DMS153 treated with DMSO at 0.1 percent for 48 hours (cell line): ENCODE measurements at regions not wholly inside any gene's neighbourhood (a gene's known extent, or its start where the extent isn't known, plus 50 kb on each side); places are given as distances from the start of the nearest gene placed in this dataset.
"Not testable (repeated sequence)": the region's sequence is repeated elsewhere in the genome, so short reads cannot be mapped to it uniquely, and the experiment has no call there.

Experiments
- DNase-seq: peaks from one replicate; lab custom pipeline; 2025; ENCODE audit not compliant: unreplicated experiment; lab: John Stamatoyannopoulos, UW

DNA sequence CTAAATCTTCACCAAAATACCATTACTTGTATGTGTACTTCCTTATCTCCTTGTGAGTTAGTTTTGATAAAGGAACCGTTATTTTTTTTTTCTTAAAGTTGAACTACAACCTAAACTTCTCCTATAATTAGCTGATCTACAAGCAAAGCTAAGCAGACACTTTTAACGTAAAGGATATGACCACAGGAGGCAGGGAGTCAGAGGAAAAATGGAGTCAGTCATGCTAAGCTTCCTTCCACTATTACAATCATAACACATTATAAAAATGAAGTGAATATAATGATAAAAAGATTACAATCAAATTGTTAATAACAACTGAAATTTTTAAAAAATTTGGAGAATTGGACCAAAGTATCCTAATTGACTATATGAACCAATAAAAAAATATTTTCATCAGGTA lies 892.6 kb downstream of the KCNT2 start:
- DNase-seq: no peak

DNA sequence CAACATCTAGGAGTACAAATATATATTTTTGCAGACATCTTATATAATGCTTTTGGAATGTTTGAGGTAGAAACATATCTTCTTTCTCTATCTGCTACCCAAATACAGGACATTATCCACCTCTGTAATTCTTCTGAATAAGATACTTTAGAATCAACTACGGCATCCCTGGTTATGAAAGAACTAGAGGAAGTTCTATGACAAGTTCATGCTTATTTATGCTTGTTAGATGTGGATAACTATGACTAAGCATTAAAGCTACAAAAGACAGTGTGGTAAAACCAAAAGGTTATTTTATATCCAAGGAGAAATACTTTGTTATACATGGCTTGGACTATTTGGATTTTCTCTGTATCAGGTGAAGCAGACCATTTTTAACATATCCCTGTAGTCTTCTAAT lies 894.0 kb downstream of the KCNT2 start:
- DNase-seq: no peak

DNA sequence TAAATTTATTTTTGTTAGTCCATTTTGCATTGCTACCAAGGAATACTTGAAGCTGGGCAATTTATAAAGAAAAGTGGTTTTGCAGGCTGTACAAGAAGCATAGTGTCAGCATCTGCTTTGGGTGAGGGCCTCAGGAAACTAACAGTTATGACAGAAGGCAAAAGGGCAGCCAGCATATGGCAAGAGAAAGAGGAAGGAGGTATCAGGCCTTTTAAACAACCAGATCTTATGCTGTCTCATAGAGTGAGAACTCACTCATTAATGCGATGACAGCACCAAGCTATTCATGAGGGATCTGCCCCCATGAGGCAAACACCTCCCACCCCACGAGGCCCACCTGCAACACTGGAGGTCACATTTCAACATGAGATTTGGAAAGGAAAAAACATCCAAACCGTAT lies 898.4 kb downstream of the KCNT2 start:
- no peak for DNase-seq

DNA sequence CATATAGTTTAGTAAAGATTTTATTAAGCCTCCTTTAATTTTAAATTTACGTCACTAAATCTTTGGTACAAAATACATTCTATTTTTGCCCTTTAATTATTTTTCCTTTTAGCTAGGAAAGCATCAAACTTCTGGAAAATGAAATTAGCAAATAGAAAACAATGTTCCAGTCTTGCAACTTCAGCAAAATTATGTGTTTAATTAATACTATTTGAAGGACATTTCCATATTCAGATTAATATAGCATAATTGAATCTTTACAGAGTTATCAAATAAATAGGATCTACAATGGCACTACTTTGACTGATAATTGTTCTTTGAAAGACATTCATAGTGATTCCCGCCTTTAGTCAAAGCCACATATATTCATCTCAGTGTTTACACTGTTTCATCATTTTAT lies 904.2 kb downstream of the KCNT2 start:
- no peak for DNase-seq

DNA sequence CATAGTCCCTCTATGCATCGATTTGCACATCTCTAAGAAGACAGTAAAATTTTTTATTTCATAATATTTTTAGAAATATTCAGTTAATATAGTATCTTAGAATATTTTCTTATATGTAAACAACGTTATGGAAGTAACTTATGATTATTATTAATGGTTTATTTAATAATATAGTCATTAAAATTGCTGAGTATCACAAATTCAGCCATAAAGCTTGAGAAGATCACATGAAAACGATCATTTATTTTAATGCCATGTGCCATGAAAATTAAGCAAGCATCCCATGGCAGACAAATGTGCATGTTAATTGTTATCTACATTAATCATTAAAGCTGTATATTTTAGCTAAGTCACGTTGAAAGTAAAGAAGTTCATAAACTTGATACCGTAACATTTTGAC lies 907.1 kb downstream of the KCNT2 start:
- no peak for DNase-seq

DNA sequence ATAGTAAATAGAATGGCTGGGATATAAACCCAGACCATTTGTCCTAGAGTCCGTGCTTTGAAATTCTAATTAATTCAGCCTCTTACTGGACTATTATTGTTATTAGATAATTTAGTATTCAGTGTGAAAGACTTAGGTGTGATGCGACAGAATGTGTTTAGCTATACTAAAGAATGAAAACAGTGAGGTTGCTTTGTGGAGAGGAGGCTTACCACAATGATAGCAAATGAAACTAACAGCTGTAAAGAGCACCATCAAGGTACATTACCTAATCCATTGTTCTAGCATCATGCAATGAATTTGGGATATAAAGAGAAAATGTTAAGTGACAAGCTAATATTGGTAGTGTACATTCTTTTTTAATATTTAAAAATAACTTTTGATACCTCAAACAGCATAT lies 911.1 kb downstream of the KCNT2 start:
- DNase-seq: no peak

DNA sequence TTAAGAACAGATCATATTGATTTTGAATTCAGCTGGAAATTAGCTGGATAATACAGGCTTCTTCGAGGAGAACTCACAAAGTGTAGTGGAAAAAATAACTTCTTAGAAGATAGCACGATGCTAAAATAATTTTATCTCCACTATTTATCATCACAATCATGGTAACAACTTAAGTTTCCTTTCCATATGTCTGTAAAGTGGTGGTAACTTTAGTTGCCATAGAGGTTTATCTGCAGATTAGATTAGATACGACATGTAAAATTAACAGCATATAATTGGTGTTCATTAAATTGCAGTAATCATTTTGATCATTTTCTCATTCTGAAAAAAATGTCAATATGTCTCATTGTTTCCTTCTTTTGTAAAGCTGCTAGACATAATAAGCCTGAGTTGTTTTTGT lies 921.5 kb downstream of the KCNT2 start:
- no peak for DNase-seq

DNA sequence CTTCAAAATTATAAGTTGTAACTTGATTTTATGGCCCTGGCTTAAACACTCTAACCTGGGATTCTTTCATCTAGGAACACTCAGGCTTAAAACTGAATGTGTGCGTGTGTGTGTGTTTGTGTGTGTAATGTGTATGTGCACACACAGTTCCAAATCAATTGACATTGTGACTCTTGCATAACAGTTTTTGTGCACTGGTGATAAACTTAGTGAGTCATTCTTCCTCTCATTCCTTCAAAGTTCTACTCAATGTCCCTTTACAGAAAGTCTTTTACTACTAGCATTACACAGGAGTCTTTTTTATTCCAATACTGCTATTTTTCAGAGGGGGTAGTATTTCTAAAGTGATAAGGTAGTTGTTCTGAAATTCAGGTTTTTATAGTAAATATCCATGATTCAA lies 943.6 kb downstream of the KCNT2 start:
- no peak for DNase-seq

DNA sequence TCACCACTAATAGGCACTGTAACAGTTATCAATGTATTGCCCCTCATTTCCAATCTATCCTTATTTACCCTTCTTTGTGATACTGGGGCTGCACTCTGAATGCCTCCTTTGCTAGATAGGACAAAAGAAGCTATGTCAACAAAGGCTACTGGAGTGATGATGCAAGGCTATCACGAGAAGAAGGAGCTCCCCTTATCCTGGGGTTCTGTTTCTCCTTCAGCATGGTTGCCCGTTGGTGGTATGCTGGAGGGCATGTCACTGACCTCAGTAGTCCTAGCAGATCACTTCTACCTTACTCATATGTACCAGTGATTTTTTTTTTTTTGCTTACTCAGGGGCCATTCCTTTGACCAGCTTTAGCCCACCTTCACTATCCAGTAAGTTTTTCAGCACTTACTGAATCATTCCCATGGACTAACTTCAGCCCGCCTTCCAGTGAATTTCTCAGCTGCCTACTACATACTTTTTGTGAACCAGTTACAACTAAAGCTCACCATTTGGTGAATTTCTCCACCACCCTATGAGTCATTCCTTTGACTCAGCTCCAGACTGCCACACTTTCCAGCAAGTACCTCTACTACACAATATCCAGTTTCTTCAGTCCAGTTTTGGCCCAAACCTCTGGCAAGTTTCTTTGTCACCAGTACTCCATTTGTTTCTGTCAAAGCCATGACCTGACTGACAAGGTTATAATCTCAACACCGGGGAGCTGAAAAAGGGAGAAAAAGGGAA lies 944.5 kb downstream of the KCNT2 start:
- no peak for DNase-seq

DNA sequence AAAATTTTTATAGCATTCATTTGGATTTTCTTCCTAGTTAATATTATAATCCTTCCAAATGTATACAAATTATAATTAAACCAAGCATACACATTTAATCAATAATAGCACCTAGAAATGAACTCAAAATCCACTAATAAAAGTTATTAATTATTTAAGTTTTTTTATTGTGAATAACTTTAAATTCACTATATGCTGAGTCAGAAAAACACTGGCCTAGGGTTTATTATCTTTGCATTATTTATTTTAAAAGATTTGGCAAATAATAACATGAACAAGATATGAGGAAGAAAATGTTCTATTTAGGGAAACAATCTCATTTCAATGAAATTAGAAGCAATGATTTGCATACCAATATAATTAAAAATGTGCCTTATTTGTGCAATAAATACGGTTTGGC lies 951.5 kb downstream of the KCNT2 start:
- no peak for DNase-seq

DNA sequence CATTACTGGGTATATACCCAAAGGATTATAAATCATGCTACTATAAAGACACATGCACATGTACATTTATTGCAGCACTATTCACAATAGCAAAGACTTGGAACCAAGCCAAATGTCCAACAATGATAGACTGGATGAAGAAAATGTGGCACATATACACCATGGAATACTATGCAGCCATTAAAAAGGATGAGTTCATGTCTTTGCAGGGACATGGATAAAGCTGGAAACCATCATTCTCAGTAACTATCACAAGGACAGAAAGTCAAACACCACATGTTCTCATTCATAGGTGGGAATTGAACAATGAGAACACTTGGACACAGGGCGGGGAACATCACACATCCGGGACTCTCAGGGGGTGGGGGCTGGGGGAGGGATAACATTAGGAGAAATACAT lies 959.4 kb downstream of the KCNT2 start:
- DNase-seq: not testable (repeated sequence)

DNA sequence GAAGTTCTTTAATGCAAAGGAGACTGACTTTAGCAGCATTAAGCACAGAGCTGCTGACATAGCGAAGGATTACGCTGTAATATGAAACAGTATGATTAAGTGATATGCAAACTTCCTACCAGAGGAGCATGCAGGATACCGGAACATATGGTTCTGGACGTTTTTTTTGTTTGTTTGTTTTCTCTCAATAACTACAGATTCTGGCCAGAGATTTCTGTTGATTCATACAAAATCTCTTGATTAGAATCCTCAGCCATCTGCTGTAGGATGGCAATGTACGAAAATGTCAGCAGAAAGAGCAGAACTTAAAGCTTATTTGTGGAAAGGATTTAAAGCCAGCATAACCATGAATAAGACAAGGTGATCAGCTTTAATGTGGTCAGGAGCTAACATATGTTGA lies 970.7 kb downstream of the KCNT2 start:
- DNase-seq: no peak

DNA sequence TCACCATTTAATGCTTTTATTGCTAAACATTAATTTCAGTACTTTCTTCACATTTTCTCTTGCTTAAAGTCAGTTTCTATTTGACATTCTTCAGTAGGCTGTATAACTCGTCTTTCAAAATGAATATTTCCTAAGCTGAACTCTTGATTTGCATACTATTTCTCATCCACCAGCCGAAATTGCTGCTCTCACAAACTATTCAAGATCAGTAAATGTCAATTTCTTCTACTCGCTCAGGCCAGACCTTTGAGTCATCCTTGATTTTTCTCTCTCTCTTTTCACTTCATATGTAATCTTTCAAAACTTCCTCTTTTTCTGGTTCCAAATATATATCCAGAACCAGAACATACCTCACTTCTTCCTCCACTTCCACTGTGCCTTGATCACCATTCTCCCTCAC lies 990.0 kb downstream of the KCNT2 start:
- no peak for DNase-seq

DNA sequence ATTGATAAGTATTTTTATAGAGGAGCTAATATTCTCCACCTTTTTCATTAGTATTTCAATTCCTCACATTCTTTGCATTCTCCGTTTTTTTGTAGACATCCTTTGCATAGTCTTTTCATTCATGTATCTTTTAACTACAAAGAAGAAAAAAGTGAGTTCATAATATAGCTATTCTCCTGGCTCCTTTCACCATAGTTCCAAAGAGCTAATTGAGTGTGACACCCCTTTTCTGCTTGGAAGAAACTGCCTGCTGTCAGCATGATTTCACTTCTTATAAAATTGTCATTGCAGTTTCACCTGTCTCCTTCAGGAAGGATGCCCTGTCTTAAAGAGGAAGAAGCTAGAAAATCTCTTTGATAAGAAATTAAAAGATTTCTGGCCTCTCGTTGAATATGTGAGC lies 991.1 kb downstream of the KCNT2 start:
- DNase-seq: no peak

DNA sequence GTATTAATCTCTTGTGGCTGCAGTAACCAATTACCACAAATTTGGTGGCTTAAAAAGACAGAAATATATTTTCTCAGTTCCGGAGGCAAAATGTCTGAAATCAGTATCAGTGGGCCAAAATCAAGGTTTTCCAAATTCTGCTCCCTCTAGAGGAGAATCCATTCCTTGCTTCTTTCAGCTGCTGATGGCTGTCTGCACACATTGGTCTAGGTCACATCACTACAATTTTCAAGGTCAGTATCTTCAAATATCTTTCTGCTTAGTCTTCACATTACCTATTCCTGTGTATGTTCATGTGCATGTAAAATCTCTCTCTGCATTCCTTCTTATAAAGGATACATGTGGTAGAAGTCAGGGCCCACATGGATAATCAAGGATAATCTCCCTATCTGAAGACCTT lies 999.4 kb downstream of the KCNT2 start:
- no peak for DNase-seq

DNA sequence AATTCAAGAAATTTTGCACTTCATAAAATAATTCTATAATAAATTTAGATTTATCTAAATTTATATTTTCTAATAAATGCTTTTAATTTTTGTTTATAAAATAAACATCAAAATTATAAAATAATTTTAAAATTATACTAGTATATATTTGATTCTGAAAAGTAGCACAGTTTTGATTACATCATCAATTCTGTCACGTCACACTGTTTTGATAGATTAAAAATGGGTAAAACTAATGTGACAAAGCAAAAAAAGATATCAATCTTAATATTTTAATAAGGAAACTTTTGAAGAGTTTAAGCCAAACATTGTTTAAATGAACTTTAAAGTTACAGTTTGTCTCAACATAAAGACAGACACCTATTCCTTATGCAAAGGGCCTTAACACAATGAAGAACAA lies 1001.8 kb downstream of the KCNT2 start:
- DNase-seq: no peak

DNA sequence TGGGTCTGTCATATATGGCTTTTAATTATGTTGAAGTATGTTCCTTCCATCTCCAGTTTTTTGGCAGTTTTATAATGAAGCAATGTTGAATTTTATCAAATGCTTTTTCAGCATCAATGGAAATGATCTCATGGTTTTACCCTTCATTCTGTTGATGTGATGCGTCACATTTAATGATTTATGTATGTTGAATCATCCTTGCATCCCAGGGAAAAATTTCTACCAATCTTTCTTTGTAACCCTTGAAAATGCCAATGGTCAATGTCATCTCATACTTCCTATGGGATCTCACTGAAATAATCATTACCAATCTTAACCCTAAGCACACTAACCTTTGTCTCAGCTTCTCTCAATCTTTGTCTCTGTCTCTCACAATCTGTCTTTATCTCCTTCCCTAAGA lies 1004.0 kb downstream of the KCNT2 start:
- DNase-seq: no peak

DNA sequence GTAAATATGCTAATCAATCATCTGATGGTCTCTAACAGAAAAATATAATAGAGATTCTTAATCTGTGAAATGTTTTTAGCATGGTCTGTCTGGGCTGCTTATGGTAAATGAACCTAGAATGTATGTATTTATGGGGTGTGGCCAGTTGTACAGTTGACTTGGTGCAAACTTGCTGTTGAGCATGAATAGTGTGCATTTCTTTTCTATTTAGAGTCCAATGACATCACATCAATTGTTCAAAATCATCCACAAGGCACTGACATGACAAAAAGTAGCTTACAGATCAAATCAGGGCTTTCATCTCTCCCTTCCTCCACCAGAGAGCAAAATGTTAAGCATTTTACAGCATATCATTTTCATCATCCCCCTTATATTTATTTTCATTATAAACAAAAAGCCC lies 1010.3 kb downstream of the KCNT2 start:
- no peak for DNase-seq

DNA sequence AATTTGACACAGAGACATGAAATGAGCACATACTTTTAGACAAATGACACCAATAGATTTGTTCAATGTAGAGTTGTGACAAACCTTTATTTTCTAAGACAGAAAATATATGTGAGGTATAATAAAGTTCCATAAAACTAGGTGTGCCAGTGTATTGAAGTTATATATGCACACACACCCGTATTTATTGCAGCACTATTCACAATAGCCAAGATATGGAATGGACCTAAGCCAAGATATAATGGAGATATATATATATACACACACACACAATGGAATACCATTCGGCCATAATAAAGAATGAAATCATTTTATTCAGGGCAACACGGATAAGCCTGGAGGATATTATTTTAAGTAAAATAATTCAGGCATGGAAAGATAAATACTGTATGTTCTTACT lies 1013.5 kb downstream of the KCNT2 start:
- no peak for DNase-seq

DNA sequence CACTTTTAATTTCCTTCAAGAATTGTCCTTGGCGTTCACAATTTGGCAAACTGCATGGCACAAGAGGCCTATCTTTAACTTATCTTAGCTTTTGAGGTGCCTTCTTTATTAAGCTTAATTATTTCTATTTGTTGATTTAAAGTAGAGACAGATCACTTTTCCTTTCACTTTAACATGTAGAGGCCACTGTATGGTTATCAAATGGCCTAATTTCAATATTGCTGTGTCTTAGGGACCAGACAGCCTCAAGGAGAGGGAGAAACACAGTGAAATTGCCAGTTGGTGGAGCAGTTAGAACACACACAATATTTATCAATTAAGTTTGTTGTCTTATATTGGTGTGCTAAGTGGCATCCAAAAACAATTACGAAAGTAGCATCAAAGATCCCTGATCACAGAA lies 1013.9 kb downstream of the KCNT2 start:
- DNase-seq: no peak

DNA sequence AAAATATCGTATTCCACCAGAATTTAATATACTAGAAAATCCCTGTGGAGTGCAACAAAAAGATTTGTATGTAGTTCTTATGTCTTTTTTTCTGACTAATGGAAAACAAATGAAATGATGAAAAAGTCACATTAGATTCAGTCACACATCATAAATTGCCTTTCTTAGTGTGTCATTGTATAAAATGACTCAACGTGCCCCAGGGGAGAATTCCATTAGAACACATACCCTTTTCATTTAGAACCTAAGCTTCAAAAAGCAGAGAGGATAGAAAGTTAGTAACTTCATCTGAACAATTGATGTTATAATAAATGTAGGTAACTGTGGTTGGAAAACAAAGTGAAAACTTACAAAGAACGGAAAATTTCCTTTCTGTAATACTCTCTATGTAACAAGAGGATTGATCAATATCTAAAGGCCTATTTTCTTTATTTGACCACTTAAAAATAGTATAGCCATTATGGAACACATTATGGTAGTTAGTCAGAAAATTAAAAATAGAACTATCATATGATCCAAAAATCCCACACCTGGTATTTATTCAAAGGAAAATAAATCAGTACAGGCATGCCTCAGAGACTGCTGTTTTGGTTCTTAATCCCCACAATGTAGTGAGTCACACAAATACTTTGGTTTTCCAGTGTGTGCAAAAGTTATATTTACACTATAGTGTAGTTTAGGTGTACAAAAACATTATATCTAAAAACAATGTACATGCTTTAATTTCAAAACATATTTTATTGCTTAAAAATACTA lies 1016.1 kb downstream of the KCNT2 start:
- DNase-seq: no peak

DNA sequence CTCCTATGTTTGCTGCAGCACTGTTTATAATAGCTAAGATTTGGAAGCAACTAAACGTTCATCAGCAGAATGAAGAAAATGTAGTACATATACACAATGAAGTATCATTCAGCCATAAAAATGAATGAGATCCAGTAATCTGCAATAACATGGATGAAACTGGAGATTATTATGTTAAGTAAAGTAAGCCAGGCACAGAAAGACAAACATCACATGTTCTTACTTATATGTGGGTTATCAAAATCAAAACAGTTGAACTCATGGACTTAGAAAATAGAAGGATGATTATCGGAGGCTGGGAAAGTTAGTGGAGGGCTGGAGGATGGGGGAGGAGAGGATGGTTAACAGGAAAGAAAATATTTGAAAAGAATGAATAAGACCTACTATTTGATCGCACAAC lies 1017.6 kb downstream of the KCNT2 start:
- no peak for DNase-seq
